ENCODE measurements at regions not wholly inside any gene's neighbourhood (a gene's known extent, or its start where the extent isn't known, plus 50 kb on each side); places are given as distances from the start of the nearest gene placed in this dataset.

GRCh38 chr1:177890479-177890878 lies 79.4 kb downstream of the SEC16B start:
- TF ChIP-seq EZH2 (IDR thresholded peaks at IDR 0.05), result no peak
- TF ChIP-seq POLR2AphosphoS5 (IDR thresholded peaks at IDR 0.05; ENCODE audit: borderline replicate concordance, low read depth, low read length), result no peak
- TF ChIP-seq FOXP2 (optimal IDR thresholded peaks at IDR 0.05; ENCODE audit: control extremely low read depth, extremely low read length, insufficient read depth), result no peak

All from SK-N-MC (cell line).